ENCODE measurements at regions not wholly inside any gene's neighbourhood (a gene's known extent, or its start where the extent isn't known, plus 50 kb on each side); places are given as distances from the start of the nearest gene placed in this dataset.

GRCh38 chr18:64800151-64800550 is 651.3 kb upstream of the LINC00305 start:
- no peak overlapping the region for H3K9ac ChIP-seq
- TF ChIP-seq, protein P1, sequence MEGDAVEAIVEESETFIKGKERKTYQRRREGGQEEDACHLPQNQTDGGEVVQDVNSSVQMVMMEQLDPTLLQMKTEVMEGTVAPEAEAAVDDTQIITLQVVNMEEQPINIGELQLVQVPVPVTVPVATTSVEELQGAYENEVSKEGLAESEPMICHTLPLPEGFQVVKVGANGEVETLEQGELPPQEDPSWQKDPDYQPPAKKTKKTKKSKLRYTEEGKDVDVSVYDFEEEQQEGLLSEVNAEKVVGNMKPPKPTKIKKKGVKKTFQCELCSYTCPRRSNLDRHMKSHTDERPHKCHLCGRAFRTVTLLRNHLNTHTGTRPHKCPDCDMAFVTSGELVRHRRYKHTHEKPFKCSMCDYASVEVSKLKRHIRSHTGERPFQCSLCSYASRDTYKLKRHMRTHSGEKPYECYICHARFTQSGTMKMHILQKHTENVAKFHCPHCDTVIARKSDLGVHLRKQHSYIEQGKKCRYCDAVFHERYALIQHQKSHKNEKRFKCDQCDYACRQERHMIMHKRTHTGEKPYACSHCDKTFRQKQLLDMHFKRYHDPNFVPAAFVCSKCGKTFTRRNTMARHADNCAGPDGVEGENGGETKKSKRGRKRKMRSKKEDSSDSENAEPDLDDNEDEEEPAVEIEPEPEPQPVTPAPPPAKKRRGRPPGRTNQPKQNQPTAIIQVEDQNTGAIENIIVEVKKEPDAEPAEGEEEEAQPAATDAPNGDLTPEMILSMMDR (IDR thresholded peaks at IDR 0.05), result no peak
- H3K4me3 ChIP-seq (ENCODE audit: low read depth, low read length), result no peak overlapping the region
- H3K4me2 ChIP-seq (ENCODE audit: low read length), result no peak overlapping the region
- H3K9me3 ChIP-seq (ENCODE audit: control insufficient read depth, low read length), result no peaks in the 10 kb centered on the region
- no peak overlapping the region for H2AFZ ChIP-seq
- no peak overlapping the region for H3K27ac ChIP-seq
- no peaks in the 10 kb centered on the region for H3K4me1 ChIP-seq
- H3K79me2 ChIP-seq, result no peaks in the 10 kb centered on the region
- no peaks in the 10 kb centered on the region for H3K36me3 ChIP-seq (ENCODE audit: control insufficient read depth, insufficient read depth, low read length)
- no peaks in the 10 kb centered on the region for H3K27me3 ChIP-seq (ENCODE audit: control insufficient read depth, insufficient read depth, low read length)

GRCh38 chr18:64799376-64799775 is 650.5 kb upstream of the LINC00305 start:
- H2AFZ ChIP-seq, result no peak overlapping the region
- H3K9me3 ChIP-seq (ENCODE audit: control insufficient read depth, low read length), result no peaks in the 10 kb centered on the region
- H3K9ac ChIP-seq, result no peak overlapping the region
- no peaks in the 10 kb centered on the region for H3K36me3 ChIP-seq (ENCODE audit: control insufficient read depth, insufficient read depth, low read length)
- no peak overlapping the region for H3K4me3 ChIP-seq (ENCODE audit: low read depth, low read length)
- no peak overlapping the region for H3K27ac ChIP-seq
- TF ChIP-seq, protein P1 (IDR thresholded peaks at IDR 0.05), result no peak
- H3K79me2 ChIP-seq, result no peaks in the 10 kb centered on the region
- no peaks in the 10 kb centered on the region for H3K4me1 ChIP-seq
- H3K4me2 ChIP-seq (ENCODE audit: low read length), result no peak overlapping the region
- H3K27me3 ChIP-seq (ENCODE audit: control insufficient read depth, insufficient read depth, low read length), result no peaks in the 10 kb centered on the region

- Histone ChIP-seq H3K9ac (no peak overlapping the region), H2AFZ (no peak overlapping the region), H3K4me2 (ENCODE audit: low read length) (no peak overlapping the region), H3K27me3 (ENCODE audit: control insufficient read depth, insufficient read depth, low read length) (no peaks in the 10 kb centered on the region), H3K4me1 (no peaks in the 10 kb centered on the region), H3K36me3 (ENCODE audit: control insufficient read depth, insufficient read depth, low read length) (no peaks in the 10 kb centered on the region), H3K4me3 (ENCODE audit: low read depth, low read length) (no peak overlapping the region), H3K79me2 (no peaks in the 10 kb centered on the region), H3K9me3 (ENCODE audit: control insufficient read depth, low read length) (no peaks in the 10 kb centered on the region), H3K27ac (no peak overlapping the region)
- TF ChIP-seq, protein P1 (IDR thresholded peaks at IDR 0.05), result no peak
Measured at GRCh38 chr18:64791236-64791635, 642.3 kb upstream of the LINC00305 start.

GRCh38 chr18:64785686-64786085 is 636.8 kb upstream of the LINC00305 start:
- H3K9ac ChIP-seq, result no peak overlapping the region
- TF ChIP-seq, protein P1 (IDR thresholded peaks at IDR 0.05), result no peak
- H3K27ac ChIP-seq, result no peak overlapping the region
- H3K4me3 ChIP-seq (ENCODE audit: low read depth, low read length), result no peak overlapping the region
- H3K9me3 ChIP-seq (ENCODE audit: control insufficient read depth, low read length), result no peaks in the 10 kb centered on the region
- H3K79me2 ChIP-seq, result no peaks in the 10 kb centered on the region
- H2AFZ ChIP-seq, result no peak overlapping the region
- H3K27me3 ChIP-seq (ENCODE audit: control insufficient read depth, insufficient read depth, low read length), result no peaks in the 10 kb centered on the region
- no peak overlapping the region for H3K4me2 ChIP-seq (ENCODE audit: low read length)
- no peaks in the 10 kb centered on the region for H3K4me1 ChIP-seq
- H3K36me3 ChIP-seq (ENCODE audit: control insufficient read depth, insufficient read depth, low read length), result no peaks in the 10 kb centered on the region

GRCh38 chr18:64777556-64777955 is 628.7 kb upstream of the LINC00305 start:
- H3K36me3 ChIP-seq (ENCODE audit: control insufficient read depth, insufficient read depth, low read length), result no peaks in the 10 kb centered on the region
- no peaks in the 10 kb centered on the region for H3K79me2 ChIP-seq
- no peak overlapping the region for H3K4me3 ChIP-seq (ENCODE audit: low read depth, low read length)
- H3K27me3 ChIP-seq (ENCODE audit: control insufficient read depth, insufficient read depth, low read length), result no peaks in the 10 kb centered on the region
- TF ChIP-seq, protein P1 (IDR thresholded peaks at IDR 0.05), result no peak
- no peaks in the 10 kb centered on the region for H3K9me3 ChIP-seq (ENCODE audit: control insufficient read depth, low read length)
- H2AFZ ChIP-seq, result no peak overlapping the region
- H3K4me1 ChIP-seq, result no peaks in the 10 kb centered on the region
- H3K4me2 ChIP-seq (ENCODE audit: low read length), result no peak overlapping the region
- H3K27ac ChIP-seq, result no peak overlapping the region
- H3K9ac ChIP-seq, result no peak overlapping the region
